OCI-LY3 (cell line): ENCODE measurements at regions not wholly inside any gene's neighbourhood (a gene's known extent, or its start where the extent isn't known, plus 50 kb on each side); places are given as distances from the start of the nearest gene placed in this dataset.

Experiments used
- H2AFZ ChIP-seq: fragments of 200-600, 300-600 bp; shearing (Covaris generic); 2 replicates; pipeline ENCODE4 v1.6.0; 2014; ENCODE audit warnings: antibody characterized with exemption, low read depth, low read length
- H3K27ac ChIP-seq: fragments of 200-600, 300-600 bp; sonication (generic); 2 replicates; pipeline ENCODE4 v1.5.1; 2014; ENCODE audit warnings: mild to moderate bottlenecking, low read length, moderate library complexity, mixed read lengths
- H3K27me3 ChIP-seq: fragments of 200-600, 300-600 bp; sonication (generic); 2 replicates; pipeline ENCODE4 v1.6.1; 2014; ENCODE audit warnings: low read depth, low read length, mixed read lengths
- H3K36me3 ChIP-seq: fragments of 200-600, 300-600 bp; sonication (generic); replicated peaks from 2 replicates; pipeline ENCODE3; 2014; ENCODE audit warnings: low read depth, low read length, mixed read lengths
- H3K4me1 ChIP-seq: fragments of 300-600, 200-600 bp; sonication (generic); 2 replicates; pipeline ENCODE4 v1.6.1; 2014; ENCODE audit warnings: low read length, mixed read lengths
- H3K4me2 ChIP-seq: fragments of 200-600, 300-600 bp; sonication (generic); 2 replicates; pipeline ENCODE4 v1.6.1; 2014; ENCODE audit warnings: low read length, mixed read lengths
- H3K4me3 ChIP-seq: fragments of 300-600, 200-600 bp; sonication (generic); 2 replicates; pipeline ENCODE4 v1.5.1; 2014; ENCODE audit warnings: antibody characterized with exemption, mild to moderate bottlenecking, low read length, moderate library complexity
- H3K79me2 ChIP-seq: fragments of 300-600, 200-600 bp; shearing (Covaris generic); 2 replicates; pipeline ENCODE4 v1.6.1; 2014; ENCODE audit warnings: mild to moderate bottlenecking, low read length, mixed read lengths
- H3K9ac ChIP-seq: fragments of 300-600, 200-600 bp; shearing (Covaris generic); 2 replicates; pipeline ENCODE4 v1.6.0; 2014; ENCODE audit warnings: mild to moderate bottlenecking, low read length, moderate library complexity
- H3K9me3 ChIP-seq: fragments of 200-600, 300-600 bp; shearing (Covaris generic); 2 replicates; pipeline ENCODE4 v1.6.1; 2014; ENCODE audit warnings: low read length, mixed read lengths; ENCODE audit not compliant: insufficient read depth
- H4K20me1 ChIP-seq: fragments of 200-600, 300-600 bp; sonication (generic); 2 replicates; pipeline ENCODE4 v1.6.1; 2016; ENCODE audit warnings: low read length, mixed read lengths; ENCODE audit not compliant: insufficient read depth
- EZH2phosphoT487 ChIP-seq: fragments of 200-600 bp; shearing (Covaris generic); IDR thresholded peaks from 2 replicates; pipeline ENCODE4 v1.6.1; 2018; ENCODE audit warnings: antibody characterized with exemption, mixed run types, low read depth
- TF ChIP-seq, protein P1 (sequence below): fragments of 200-600, 300-600 bp; sonication (generic); IDR thresholded peaks from 2 replicates; pipeline ENCODE4 v1.5.1; 2014; ENCODE audit warnings: antibody characterized with exemption, low read length, low read depth

GRCh38 chr4:31349907-31350306, 629.7 kb downstream of the PCDH7 start:
- no peaks in the 10 kb centered on the region for H3K9me3 ChIP-seq
- H3K9ac ChIP-seq: no peak overlapping the region
- H2AFZ ChIP-seq: 0 out of 2 replicates have a peak overlapping the region, but pooled peaks have one; percentile 57
- no peaks in the 10 kb centered on the region for H3K4me1 ChIP-seq
- H3K4me3 ChIP-seq: no peak overlapping the region
- no peaks in the 10 kb centered on the region for H3K79me2 ChIP-seq
- H3K4me2 ChIP-seq: no peak overlapping the region
- no peaks in the 10 kb centered on the region for H3K36me3 ChIP-seq
- H3K27me3 ChIP-seq: no peaks in the 10 kb centered on the region
- no peak for TF ChIP-seq EZH2phosphoT487
- H4K20me1 ChIP-seq: no peaks in the 10 kb centered on the region
- no peak overlapping the region for H3K27ac ChIP-seq

GRCh38 chr4:31351695-31352094, 631.5 kb downstream of the PCDH7 start:
- H2AFZ ChIP-seq: no peak overlapping the region
- no peaks in the 10 kb centered on the region for H3K4me1 ChIP-seq
- TF ChIP-seq, protein P1, sequence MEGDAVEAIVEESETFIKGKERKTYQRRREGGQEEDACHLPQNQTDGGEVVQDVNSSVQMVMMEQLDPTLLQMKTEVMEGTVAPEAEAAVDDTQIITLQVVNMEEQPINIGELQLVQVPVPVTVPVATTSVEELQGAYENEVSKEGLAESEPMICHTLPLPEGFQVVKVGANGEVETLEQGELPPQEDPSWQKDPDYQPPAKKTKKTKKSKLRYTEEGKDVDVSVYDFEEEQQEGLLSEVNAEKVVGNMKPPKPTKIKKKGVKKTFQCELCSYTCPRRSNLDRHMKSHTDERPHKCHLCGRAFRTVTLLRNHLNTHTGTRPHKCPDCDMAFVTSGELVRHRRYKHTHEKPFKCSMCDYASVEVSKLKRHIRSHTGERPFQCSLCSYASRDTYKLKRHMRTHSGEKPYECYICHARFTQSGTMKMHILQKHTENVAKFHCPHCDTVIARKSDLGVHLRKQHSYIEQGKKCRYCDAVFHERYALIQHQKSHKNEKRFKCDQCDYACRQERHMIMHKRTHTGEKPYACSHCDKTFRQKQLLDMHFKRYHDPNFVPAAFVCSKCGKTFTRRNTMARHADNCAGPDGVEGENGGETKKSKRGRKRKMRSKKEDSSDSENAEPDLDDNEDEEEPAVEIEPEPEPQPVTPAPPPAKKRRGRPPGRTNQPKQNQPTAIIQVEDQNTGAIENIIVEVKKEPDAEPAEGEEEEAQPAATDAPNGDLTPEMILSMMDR: no peak
- TF ChIP-seq EZH2phosphoT487: no peak

DNA sequence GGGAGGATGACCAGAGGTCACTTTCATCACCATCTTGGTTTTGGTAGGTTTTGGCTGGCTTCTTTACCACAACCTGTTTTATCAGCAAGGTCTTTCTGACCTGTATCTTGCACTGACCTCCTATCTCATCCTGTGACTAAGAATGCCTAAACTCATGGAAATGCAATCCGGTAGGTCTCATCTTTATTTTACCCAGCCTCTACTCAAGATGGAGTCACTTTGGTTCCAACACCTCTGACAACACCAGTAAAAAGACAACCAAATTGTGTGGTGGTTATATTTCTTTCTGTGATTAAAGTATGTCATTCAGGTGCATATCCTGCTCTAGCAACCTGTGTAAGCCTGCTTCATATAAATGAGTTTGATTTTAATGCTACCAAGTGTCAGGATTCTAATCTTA, 636.7 kb downstream of the PCDH7 start:
- H3K27me3 ChIP-seq: no peaks in the 10 kb centered on the region
- no peak overlapping the region for H2AFZ ChIP-seq
- H3K9me3 ChIP-seq: no peaks in the 10 kb centered on the region
- no peak overlapping the region for H3K4me3 ChIP-seq
- H3K27ac ChIP-seq: no peak overlapping the region
- H3K79me2 ChIP-seq: no peaks in the 10 kb centered on the region
- TF ChIP-seq EZH2phosphoT487: no peak
- TF ChIP-seq, protein P1: no peak
- no peak overlapping the region for H3K9ac ChIP-seq
- H4K20me1 ChIP-seq: no peaks in the 10 kb centered on the region
- no peaks in the 10 kb centered on the region for H3K36me3 ChIP-seq
- no peaks in the 10 kb centered on the region for H3K4me1 ChIP-seq
- H3K4me2 ChIP-seq: no peak overlapping the region

More at GRCh38 chr4:31351695-31352094, 631.5 kb downstream of the PCDH7 start:
- Histone ChIP-seq H3K27ac (no peak overlapping the region), H3K4me3 (no peak overlapping the region), H3K4me2 (no peak overlapping the region), H3K9ac (no peak overlapping the region), H3K27me3 (no peaks in the 10 kb centered on the region), H3K9me3 (no peaks in the 10 kb centered on the region), H3K36me3 (no peaks in the 10 kb centered on the region), H3K79me2 (no peaks in the 10 kb centered on the region), H4K20me1 (no peaks in the 10 kb centered on the region)

DNA sequence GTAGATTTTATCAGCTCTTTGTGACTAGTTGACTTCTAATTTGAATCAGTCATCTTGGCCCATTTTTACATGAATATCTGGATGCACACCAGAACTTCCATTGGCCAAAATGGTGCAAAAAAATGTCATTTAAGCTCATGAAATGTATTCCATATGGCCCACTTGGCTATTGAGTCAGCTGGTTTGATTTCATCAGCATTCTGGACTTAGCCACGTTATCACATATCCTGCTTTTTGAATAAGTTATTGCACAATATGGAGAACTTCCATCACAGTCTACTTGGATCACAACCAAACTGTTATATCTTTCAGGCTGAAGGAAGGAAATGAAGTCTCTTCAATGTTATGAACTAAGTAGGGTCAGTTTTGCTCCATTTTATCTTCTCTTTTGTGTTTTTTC, 640.6 kb downstream of the PCDH7 start:
- H3K79me2 ChIP-seq: no peaks in the 10 kb centered on the region
- peaks cover 5% of the 10 kb centered on the region; the same call in 1 of the 2 replicates for H3K4me1 ChIP-seq
- no peak overlapping the region for H3K4me2 ChIP-seq
- no peaks in the 10 kb centered on the region for H3K9me3 ChIP-seq
- no peak overlapping the region for H3K9ac ChIP-seq
- H4K20me1 ChIP-seq: no peaks in the 10 kb centered on the region
- TF ChIP-seq, protein P1: no peak
- TF ChIP-seq EZH2phosphoT487: no peak
- H3K27me3 ChIP-seq: no peaks in the 10 kb centered on the region
- no peaks in the 10 kb centered on the region for H3K36me3 ChIP-seq
- H3K27ac ChIP-seq: no peak overlapping the region
- H3K4me3 ChIP-seq: no peak overlapping the region
- no peak overlapping the region for H2AFZ ChIP-seq

GRCh38 chr4:31362756-31363155, 642.6 kb downstream of the PCDH7 start:
- no peaks in the 10 kb centered on the region for H3K79me2 ChIP-seq
- no peak overlapping the region for H3K9ac ChIP-seq
- H3K9me3 ChIP-seq: no peaks in the 10 kb centered on the region
- TF ChIP-seq, protein P1: no peak
- no peak for TF ChIP-seq EZH2phosphoT487
- H4K20me1 ChIP-seq: no peaks in the 10 kb centered on the region
- no peaks in the 10 kb centered on the region for H3K27me3 ChIP-seq
- H3K4me2 ChIP-seq: no peak overlapping the region
- no peak overlapping the region for H2AFZ ChIP-seq
- H3K4me1 ChIP-seq: peaks cover 5% of the 10 kb centered on the region; the same call in 1 of the 2 replicates
- no peak overlapping the region for H3K27ac ChIP-seq
- H3K36me3 ChIP-seq: no peaks in the 10 kb centered on the region
- H3K4me3 ChIP-seq: no peak overlapping the region
